H1 (cell line): ENCODE measurements at regions not wholly inside any gene's neighbourhood (a gene's known extent, or its start where the extent isn't known, plus 50 kb on each side); places are given as distances from the start of the nearest gene placed in this dataset.

Experiments used
- CTCF ChIA-PET: fragments of 300-600 bp; sonication (Branson Sonifier 250); formaldehyde crosslinking; loops from one replicate; lab custom pipeline; 2021; ENCODE audit not compliant: partially characterized antibody; lab: Charles Lee
- POLR2A ChIA-PET: fragments of 300-600 bp; sonication (Branson Sonifier 250); formaldehyde crosslinking; loops from one replicate; lab custom pipeline; 2021; ENCODE audit warnings: inconsistent platforms; ENCODE audit not compliant: partially characterized antibody; lab: Charles Lee
- DNase-seq, 2 experiments: peaks; one replicate each; pipeline versions ENCODE4 v3.0.0 to v3.0.0-alpha.2; 2010 to 2022; ENCODE audit warnings: low spot score in 2 of 2, low read depth in 1 of 2, mixed read lengths in 1 of 2
- FAIRE-seq: peaks from 2 replicates; lab custom pipeline; 2011; peaks lifted over from hg19 to GRCh38; lab: Jason Lieb, UNC
- H2AFZ ChIP-seq: 2 replicates; pipeline ENCODE4 v1.8.1; 2012; ENCODE audit warnings: low read length, inconsistent platforms
- H2AK5ac ChIP-seq: 2 replicates; pipeline ENCODE4 v1.6.1; 2013; ENCODE audit warnings: low read depth, low read length
- H2BK120ac ChIP-seq: replicated peaks from 2 replicates; pipeline ENCODE3; 2013; ENCODE audit warnings: low read depth, low read length, inconsistent platforms
- H2BK12ac ChIP-seq: 2 replicates; pipeline ENCODE4 v1.6.1; 2013; ENCODE audit warnings: low read depth, low read length
- H2BK15ac ChIP-seq: 2 replicates; pipeline ENCODE4 v1.6.1; 2013; ENCODE audit warnings: low read length
- H2BK20ac ChIP-seq: 2 replicates; pipeline ENCODE4 v1.6.1; 2013; ENCODE audit warnings: low read length
- H2BK5ac ChIP-seq: 2 replicates; pipeline ENCODE4 v1.6.1; 2013; ENCODE audit warnings: low read depth, low read length
- H3K14ac ChIP-seq: 2 replicates; pipeline ENCODE4 v1.6.1; 2013; ENCODE audit warnings: inconsistent platforms; ENCODE audit not compliant: insufficient read length
- H3K18ac ChIP-seq: 2 replicates; pipeline ENCODE4 v1.6.1; 2013; ENCODE audit warnings: low read length; ENCODE audit errors: extremely low read depth
- H3K23ac ChIP-seq: 2 replicates; pipeline ENCODE4 v1.6.1; 2013; ENCODE audit warnings: inconsistent platforms; ENCODE audit not compliant: insufficient read length
- H3K23me2 ChIP-seq: 2 replicates; pipeline ENCODE4 v1.6.1; 2013; ENCODE audit warnings: low read depth, low read length
- H3K27ac ChIP-seq: 2 replicates; pipeline ENCODE4 v1.6.1; 2011; ENCODE audit warnings: low read depth, low read length, inconsistent platforms
- H3K27me3 ChIP-seq, 4 experiments: replicated peaks in 1 of 4; 1 replicate in 1 of 4; 2 replicates in 3 of 4; pipeline versions ENCODE4 v1.6.1 to v1.8.1; 2011 to 2013; ENCODE audit warnings: low read length in 3 of 4, mild to moderate bottlenecking in 3 of 4, inconsistent platforms in 2 of 4, mixed read lengths in 2 of 4, moderate library complexity in 1 of 4; ENCODE audit not compliant: control insufficient read depth in 3 of 4, insufficient read depth in 3 of 4; ENCODE audit errors: extremely low read depth in 1 of 4
- H3K36me3 ChIP-seq, 4 experiments: 2 replicates each; pipeline versions ENCODE4 v1.6.1 to v1.8.1; 2011 to 2013; ENCODE audit warnings: mild to moderate bottlenecking in 4 of 4, low read length in 3 of 4, moderate library complexity in 2 of 4, control low read depth in 1 of 4, inconsistent platforms in 1 of 4; ENCODE audit not compliant: insufficient read depth in 4 of 4, control insufficient read depth in 2 of 4
- H3K4ac ChIP-seq: replicated peaks from 2 replicates; pipeline ENCODE3; 2013; ENCODE audit warnings: low read length, low read depth, mixed read lengths, inconsistent platforms; ENCODE audit not compliant: insufficient read length
- H3K4me1 ChIP-seq, 4 experiments: replicated peaks in 1 of 4; 1 replicate in 1 of 4; 2 replicates in 3 of 4; pipeline versions ENCODE4 v1.6.1 to v1.8.1; 2011 to 2013; ENCODE audit warnings: low read length in 3 of 4, inconsistent platforms in 2 of 4, mixed read lengths in 1 of 4; ENCODE audit not compliant: insufficient read depth in 4 of 4, control insufficient read depth in 3 of 4
- H3K4me2 ChIP-seq, 2 experiments: 2 replicates each; pipeline versions ENCODE4 v1.6.1 to v1.8.1; 2011 to 2013; ENCODE audit warnings: low read depth in 2 of 2, low read length in 2 of 2, control low read depth in 1 of 2, inconsistent platforms in 1 of 2, mild to moderate bottlenecking in 1 of 2; ENCODE audit not compliant: insufficient read depth in 1 of 2
- H3K4me3 ChIP-seq, 4 experiments: fragments of 200-600, 300-600 bp in 1 of 4; sonication (generic), shearing (Covaris generic), sonication (Bioruptor Twin) in 1 of 4; 2 replicates each; pipeline versions ENCODE4 v1.5.1 to v1.8.1; 2011 to 2016; ENCODE audit warnings: low read length in 4 of 4, low read depth in 3 of 4, control low read depth in 2 of 4, inconsistent platforms in 2 of 4, mild to moderate bottlenecking in 2 of 4, mixed read lengths in 1 of 4, moderate library complexity in 1 of 4; ENCODE audit not compliant: insufficient read depth in 2 of 4; ENCODE audit errors: extremely low read depth in 1 of 4
- H3K56ac ChIP-seq: replicated peaks from 2 replicates; pipeline ENCODE3; 2013; ENCODE audit warnings: low read depth, mild to moderate bottlenecking, mixed read lengths, low read length, inconsistent platforms; ENCODE audit not compliant: insufficient read length
- H3K79me1 ChIP-seq: 2 replicates; pipeline ENCODE4 v1.6.1; 2013; ENCODE audit warnings: low read depth, low read length, control low read depth
- H3K79me2 ChIP-seq, 2 experiments: 2 replicates each; pipeline versions ENCODE4 v1.6.1 to v1.8.1; 2012 to 2013; ENCODE audit warnings: low read length in 2 of 2, mild to moderate bottlenecking in 2 of 2, inconsistent platforms in 1 of 2; ENCODE audit not compliant: insufficient read depth in 2 of 2, control insufficient read depth in 1 of 2
- H3K9ac ChIP-seq, 4 experiments: replicated peaks in 1 of 4; 1 replicate in 1 of 4; 2 replicates in 3 of 4; pipeline versions ENCODE4 v1.6.1 to v1.8.1; 2011 to 2013; ENCODE audit warnings: low read depth in 3 of 4, low read length in 3 of 4, control low read depth in 2 of 4, mild to moderate bottlenecking in 2 of 4, moderate library complexity in 2 of 4, inconsistent platforms in 1 of 4; ENCODE audit errors: extremely low read depth in 1 of 4
- H3K9me3 ChIP-seq, 2 experiments: 2 replicates each; pipeline versions ENCODE4 v1.6.1 to v1.8.1; 2012 to 2013; ENCODE audit warnings: mild to moderate bottlenecking in 2 of 2, moderate library complexity in 2 of 2, control low read depth in 1 of 2, inconsistent platforms in 1 of 2, low read depth in 1 of 2, low read length in 1 of 2, mixed read lengths in 1 of 2; ENCODE audit not compliant: insufficient read depth in 2 of 2
- H4K20me1 ChIP-seq, 2 experiments: replicated peaks in 1 of 2; 2 replicates each; pipeline versions ENCODE3 to v1.8.1; 2011 to 2013; ENCODE audit warnings: inconsistent platforms in 2 of 2, low read length in 2 of 2, mild to moderate bottlenecking in 1 of 2; ENCODE audit not compliant: insufficient read depth in 2 of 2, control insufficient read depth in 1 of 2
- H4K5ac ChIP-seq: 2 replicates; pipeline ENCODE4 v1.6.1; 2013; ENCODE audit warnings: low read length, low read depth, mixed read lengths, inconsistent platforms; ENCODE audit not compliant: insufficient read length
- H4K8ac ChIP-seq: 2 replicates; pipeline ENCODE4 v1.8.0; 2013; ENCODE audit warnings: mild to moderate bottlenecking, moderate library complexity, low read length, inconsistent platforms; ENCODE audit not compliant: insufficient read depth; ENCODE audit errors: extremely low read depth
- H4K91ac ChIP-seq: replicated peaks from 2 replicates; pipeline ENCODE3; 2013; ENCODE audit warnings: low read length, mixed read lengths, inconsistent platforms; ENCODE audit not compliant: insufficient read length
- ATF2 ChIP-seq: IDR thresholded peaks from 2 replicates; pipeline ENCODE4 v1.6.1; 2012; ENCODE audit warnings: low read length, inconsistent platforms
- ATF3 ChIP-seq: IDR thresholded peaks from 2 replicates; pipeline ENCODE4 v1.6.1; 2011; ENCODE audit warnings: low read depth, mild to moderate bottlenecking, low read length; ENCODE audit not compliant: insufficient read depth
- CEBPB ChIP-seq: IDR thresholded peaks from 2 replicates; pipeline ENCODE4 v1.6.1; 2012; ENCODE audit warnings: low read depth, low read length
- CHD2 ChIP-seq: IDR thresholded peaks from 2 replicates; pipeline ENCODE4 v1.6.1; 2012; ENCODE audit warnings: low read length, improper control_type of control experiment
- CREB1 ChIP-seq: IDR thresholded peaks from 2 replicates; pipeline ENCODE4 v1.6.1; 2012; ENCODE audit warnings: inconsistent platforms
- EP300 ChIP-seq, 2 experiments: IDR thresholded peaks; 1 replicate in 1 of 2; 2 replicates in 1 of 2; pipeline ENCODE4 v1.6.1; 2011 to 2012; ENCODE audit warnings: low read depth in 2 of 2, low read length in 2 of 2, mild to moderate bottlenecking in 2 of 2, borderline replicate concordance in 1 of 2, inconsistent platforms in 1 of 2, moderate library complexity in 1 of 2
- JUND ChIP-seq: IDR thresholded peaks from 2 replicates; pipeline ENCODE4 v1.6.1; 2011; ENCODE audit warnings: mild to moderate bottlenecking, improper control_type of control experiment, low read length
- NRF1 ChIP-seq: IDR thresholded peaks from 2 replicates; pipeline ENCODE4 v1.6.1; 2011; ENCODE audit warnings: mild to moderate bottlenecking, low read depth, low read length, improper control_type of control experiment
- SIRT6 ChIP-seq: IDR thresholded peaks from one replicate; pipeline ENCODE4 v1.7.1; 2012; ENCODE audit warnings: low read length, inconsistent platforms
- SIX5 ChIP-seq: IDR thresholded peaks from 2 replicates; pipeline ENCODE4 v1.6.1; 2011; ENCODE audit warnings: mild to moderate bottlenecking, low read depth, low read length
- SRF ChIP-seq: IDR thresholded peaks from 2 replicates; pipeline ENCODE4 v1.6.1; 2011; ENCODE audit warnings: mild to moderate bottlenecking, low read depth, low read length, moderate library complexity
- SUZ12 ChIP-seq: fragments of 200-600 bp; sonication (generic); IDR thresholded peaks from 2 replicates; pipeline ENCODE4 v1.6.1; 2012; ENCODE audit warnings: mild to moderate bottlenecking, inconsistent platforms, low read length, moderate library complexity, mixed read lengths
- TAF1 ChIP-seq: IDR thresholded peaks from 2 replicates; pipeline ENCODE4 v1.6.1; 2011; ENCODE audit warnings: mild to moderate bottlenecking, low read depth, low read length
- WGBS, 2 experiments: shearing (Covaris generic) in 1 of 2; methylation state at CpG; one replicate each; pipeline versions ENCODE4 v1.1.6 to v1.1.7; 2013 to 2015; ENCODE audit warnings: low lambda C conversion rate in 2 of 2, mixed read lengths in 2 of 2, inconsistent platforms in 1 of 2, low coverage in 1 of 2, missing lambda C conversion rate in 1 of 2; ENCODE audit not compliant: insufficient replicate concordance in 2 of 2, insufficient coverage in 1 of 2, insufficient read length in 1 of 2; ENCODE audit errors: extremely low coverage in 1 of 2, missing lambda C conversion rate in 1 of 2; 5-methylcytosine and 5-hydroxymethylcytosine counted together

GRCh38 chr11:103807806-103808205 is 228.6 kb upstream of the DDI1 start:
- WGBS, 2 experiments, result 100% methylated on average over 1 of the region's 1 CpG; no CpG with 5 or more reads in 1 of the 2 experiments
- no peak overlapping the region for H3K27ac ChIP-seq
- H3K14ac ChIP-seq, result no peak overlapping the region
- H2BK12ac ChIP-seq, result no peak overlapping the region
- no peak overlapping the region for H2AFZ ChIP-seq
- H4K20me1 ChIP-seq, result no peaks in the 10 kb centered on the region
- H4K91ac ChIP-seq, result no peak overlapping the region
- H2AK5ac ChIP-seq, result no peak overlapping the region
- H3K9me3 ChIP-seq, result no peaks in the 10 kb centered on the region
- no peak overlapping the region for H4K5ac ChIP-seq
- no peaks in the 10 kb centered on the region for H3K27me3 ChIP-seq
- no peak overlapping the region for H4K8ac ChIP-seq
- ChIA-PET CTCF (interaction anchor here (0.7 kb wide), 2 partner anchors 23 to 1398 kb away, joined by 3 read pairs; no protein-coding TSS in a partner anchor), POLR2A (no interaction called here)
- H3K4ac ChIP-seq, result no peak overlapping the region
- no peak overlapping the region for H3K18ac ChIP-seq
- H3K9ac ChIP-seq, result no peak overlapping the region
- no peak overlapping the region for H3K4me3 ChIP-seq
- no peak for DNase-seq
- no peak overlapping the region for H2BK5ac ChIP-seq
- no peaks in the 10 kb centered on the region; the same call in 1 of the 2 replicates for H3K23me2 ChIP-seq
- no peak overlapping the region for H2BK120ac ChIP-seq
- no peak overlapping the region for H2BK20ac ChIP-seq
- H3K23ac ChIP-seq, result no peak overlapping the region
- H3K36me3 ChIP-seq, result no peaks in the 10 kb centered on the region
- no peak for FAIRE-seq
- peaks cover 0 to 9% (median 7%) of the 10 kb centered on the region in 4 experiments; a peak in 3 of 7 replicates for H3K4me1 ChIP-seq
- no peaks in the 10 kb centered on the region for H3K79me1 ChIP-seq
- H3K79me2 ChIP-seq, result no peaks in the 10 kb centered on the region
- no peak overlapping the region for H3K56ac ChIP-seq
- H2BK15ac ChIP-seq, result no peak overlapping the region
- no peak overlapping the region for H3K4me2 ChIP-seq
- no peak for TF ChIP-seq SUZ12
- no peak for TF ChIP-seq ATF2
- no peak for TF ChIP-seq NRF1
- TF ChIP-seq ATF3, result no peak
- TF ChIP-seq SIX5, result no peak
- TF ChIP-seq JUND, result no peak
- TF ChIP-seq CEBPB, result no peak
- TF ChIP-seq EP300 (IDR thresholded peaks at IDR 0.05; ENCODE audit: borderline replicate concordance in 1 of 2, low read depth in 2 of 2, low read length in 2 of 2), result no peak
- TF ChIP-seq CREB1, result no peak
- TF ChIP-seq SIRT6, result no peak
- no peak for TF ChIP-seq TAF1
- no peak for TF ChIP-seq SRF
- no peak for TF ChIP-seq CHD2
